GM13976 (cell line): ENCODE measurements at regions not wholly inside any gene's neighbourhood (a gene's known extent, or its start where the extent isn't known, plus 50 kb on each side); places are given as distances from the start of the nearest gene placed in this dataset.

Source experiments
- DNase-seq: peaks from one replicate; pipeline ENCODE4 v3.0.0; 2012; ENCODE audit warnings: low spot score
- CTCF ChIP-seq: IDR thresholded peaks from 2 replicates; pipeline ENCODE4 v1.5.1; 2012; ENCODE audit warnings: borderline replicate concordance, mild to moderate bottlenecking; ENCODE audit not compliant: insufficient read depth; ENCODE audit errors: extremely low read depth, missing control alignments, control extremely low read depth
- in situ Hi-C: fragments of 300-500 bp; cut with MboI; formaldehyde crosslinking; loops from one replicate; pipeline ENCODE4 v1.12.0; 2022; ENCODE audit warnings: low sequenced_read_pairs, mixed read lengths, inconsistent platforms; ENCODE audit not compliant: unreplicated experiment

GRCh38 chr6:66226109-66226508, 519.1 kb upstream of the EYS start:
- no peak for DNase-seq
- in situ Hi-C loops: no loop called here
- no peak for TF ChIP-seq CTCF

- DNase-seq: no peak
- no peak for TF ChIP-seq CTCF
- in situ Hi-C loops: no loop called here
Observed at GRCh38 chr6:66210964-66211363, 503.9 kb upstream of the EYS start.

GRCh38 chr6:66200390-66200789, 493.4 kb upstream of the EYS start:
- in situ Hi-C loops: no loop called here
- no peak for DNase-seq
- no peak for TF ChIP-seq CTCF

GRCh38 chr6:66199171-66199570, 492.1 kb upstream of the EYS start:
- in situ Hi-C loops: no loop called here
- TF ChIP-seq CTCF: no peak
- DNase-seq: no peak

GRCh38 chr6:66198062-66198624, 491.1 kb upstream of the EYS start:
- in situ Hi-C loops: no loop called here
- DNase-seq: no peak
- no peak for TF ChIP-seq CTCF

GRCh38 chr6:66190858-66191257, 483.8 kb upstream of the EYS start:
- no peak for TF ChIP-seq CTCF
- in situ Hi-C loops: no loop called here
- DNase-seq: no peak

GRCh38 chr6:66189915-66190314, 482.9 kb upstream of the EYS start:
- TF ChIP-seq CTCF: no peak
- in situ Hi-C loops: no loop called here
- DNase-seq: no peak
